GM23338 (cell line): ENCODE measurements at regions not wholly inside any gene's neighbourhood (a gene's known extent, or its start where the extent isn't known, plus 50 kb on each side); places are given as distances from the start of the nearest gene placed in this dataset.
A peak's percentile ranks its signal among the peaks of the same experiment; 100 is the strongest.

ENCODE experiments used
- ATAC-seq: fragments of 200-7000 bp; cut with Tn5 transposase; 3 replicates; pipeline ENCODE4 v1.9.1; 2020
- DNase-seq: peaks from one replicate; pipeline ENCODE4 v3.0.0-alpha.2; 2015; ENCODE audit warnings: low spot score
- H2AFZ ChIP-seq: fragments of 200-600 bp; sonication (generic); 2 replicates; pipeline ENCODE4 v1.8.0; 2016; ENCODE audit warnings: antibody characterized with exemption, mild to moderate bottlenecking, moderate library complexity
- H3F3A ChIP-seq: fragments of 200-600 bp; sonication (generic); replicated peaks from 2 replicates; pipeline ENCODE4 v1.8.0; 2017; ENCODE audit warnings: antibody characterized with exemption, mixed run types, low read depth
- H3K27ac ChIP-seq: fragments of 200-600 bp; sonication (generic); 2 replicates; pipeline ENCODE4 v1.6.1; 2016; ENCODE audit warnings: low read depth
- H3K27me3 ChIP-seq: fragments of 200-600 bp; sonication (generic); 2 replicates; pipeline ENCODE4 v1.8.0; 2016; ENCODE audit warnings: mild to moderate bottlenecking, mixed run types, moderate library complexity; ENCODE audit not compliant: insufficient read depth
- H3K36me3 ChIP-seq: fragments of 200-600 bp; sonication (generic); 2 replicates; pipeline ENCODE4 v1.8.0; 2016; ENCODE audit warnings: mild to moderate bottlenecking; ENCODE audit not compliant: insufficient read depth
- H3K4me1 ChIP-seq: fragments of 200-600 bp; sonication (generic); 2 replicates; pipeline ENCODE4 v1.8.0; 2016; ENCODE audit warnings: mild to moderate bottlenecking, moderate library complexity; ENCODE audit not compliant: insufficient read depth
- H3K4me2 ChIP-seq: fragments of 200-600 bp; sonication (generic); 2 replicates; pipeline ENCODE4 v1.7.1; 2017; ENCODE audit warnings: mixed run types
- H3K4me3 ChIP-seq: fragments of 200-600 bp; sonication (generic); 2 replicates; pipeline ENCODE4 v1.6.1; 2016; ENCODE audit warnings: mixed run types
- H3K79me2 ChIP-seq: fragments of 200-600 bp; sonication (generic); replicated peaks from 2 replicates; pipeline ENCODE4 v1.8.0; 2017; ENCODE audit warnings: mild to moderate bottlenecking; ENCODE audit not compliant: insufficient read depth
- H3K9me2 ChIP-seq: fragments of 200-600 bp; sonication (generic); 2 replicates; pipeline ENCODE4 v1.8.0; 2017; ENCODE audit not compliant: insufficient read depth
- H4K20me1 ChIP-seq: fragments of 200-600 bp; sonication (generic); replicated peaks from 2 replicates; pipeline ENCODE4 v1.8.0; 2017; ENCODE audit warnings: mild to moderate bottlenecking; ENCODE audit not compliant: insufficient read depth
- H3K27ac Mint-ChIP-seq: 2 replicates; pipeline ENCODE4 v1.8.0; 2020; ENCODE audit warnings: inconsistent platforms, mild to moderate bottlenecking, moderate library complexity, mixed read lengths
- H3K27me3 Mint-ChIP-seq: 3 replicates; pipeline ENCODE4 v1.8.0; 2022; ENCODE audit warnings: low read depth, mild to moderate bottlenecking, moderate library complexity, mixed read lengths, inconsistent platforms; ENCODE audit not compliant: insufficient read depth, poor library complexity
- H3K36me3 Mint-ChIP-seq: 3 replicates; pipeline ENCODE4 v1.8.0; 2021; ENCODE audit warnings: low read depth, mild to moderate bottlenecking, inconsistent platforms, moderate library complexity, mixed read lengths
- H3K4me1 Mint-ChIP-seq: 3 replicates; pipeline ENCODE4 v1.8.0; 2020; ENCODE audit warnings: mild to moderate bottlenecking, inconsistent platforms, mixed read lengths
- H3K4me3 Mint-ChIP-seq: 3 replicates; pipeline ENCODE4 v1.8.0; 2021; ENCODE audit warnings: moderate library complexity, mild to moderate bottlenecking, inconsistent platforms, mixed read lengths
- H3K9me3 Mint-ChIP-seq: 3 replicates; pipeline ENCODE4 v1.8.0; 2020; ENCODE audit warnings: moderate library complexity, mild to moderate bottlenecking, inconsistent platforms, mixed read lengths
- CREB1 ChIP-seq: fragments of 250-450 bp; sonication (Bioruptor Pico); IDR thresholded peaks from 2 replicates; pipeline ENCODE4 v1.5.0; 2020; ENCODE audit warnings: low read depth, mild to moderate bottlenecking, moderate library complexity
- EZH2 ChIP-seq: fragments of 200-600 bp; sonication (generic); IDR thresholded peaks from one replicate; pipeline ENCODE4 v1.8.0; 2017; ENCODE audit warnings: antibody characterized with exemption, mild to moderate bottlenecking, low read depth; ENCODE audit not compliant: unreplicated experiment
- EZH2phosphoT487 ChIP-seq: fragments of 200-600 bp; sonication (generic); IDR thresholded peaks from one replicate; pipeline ENCODE4 v1.8.1; 2018; ENCODE audit warnings: antibody characterized with exemption; ENCODE audit not compliant: unreplicated experiment
- JUNB ChIP-seq: IDR thresholded peaks from one replicate; pipeline ENCODE4 v1.6.1; 2016; ENCODE audit warnings: antibody characterized with exemption; ENCODE audit not compliant: unreplicated experiment
- POLR2AphosphoS5 ChIP-seq: IDR thresholded peaks from 2 replicates; pipeline ENCODE4 v1.6.1; 2016; ENCODE audit warnings: antibody characterized with exemption, low read depth
- TF ChIP-seq, protein P1 (sequence below), 2 experiments: fragments of 200-600 bp in 1 of 2; sonication (generic) in 1 of 2; conservative IDR thresholded peaks; 2 replicates each; pipeline versions ENCODE4 v1.5.1 to v1.6.1; 2016 to 2017; ENCODE audit warnings: antibody characterized with exemption in 2 of 2, low read depth in 2 of 2, mild to moderate bottlenecking in 2 of 2, moderate library complexity in 1 of 2
- TF ChIP-seq, protein P2 (sequence below): fragments of 250-450 bp; sonication (Bioruptor Pico); IDR thresholded peaks from 2 replicates; pipeline ENCODE4 v1.5.0; 2020; ENCODE audit warnings: mild to moderate bottlenecking, moderate library complexity
- TF ChIP-seq, protein P3 (sequence below): IDR thresholded peaks from one replicate; pipeline ENCODE4 v1.6.1; 2018; ENCODE audit warnings: antibody characterized with exemption; ENCODE audit not compliant: unreplicated experiment

DNA sequence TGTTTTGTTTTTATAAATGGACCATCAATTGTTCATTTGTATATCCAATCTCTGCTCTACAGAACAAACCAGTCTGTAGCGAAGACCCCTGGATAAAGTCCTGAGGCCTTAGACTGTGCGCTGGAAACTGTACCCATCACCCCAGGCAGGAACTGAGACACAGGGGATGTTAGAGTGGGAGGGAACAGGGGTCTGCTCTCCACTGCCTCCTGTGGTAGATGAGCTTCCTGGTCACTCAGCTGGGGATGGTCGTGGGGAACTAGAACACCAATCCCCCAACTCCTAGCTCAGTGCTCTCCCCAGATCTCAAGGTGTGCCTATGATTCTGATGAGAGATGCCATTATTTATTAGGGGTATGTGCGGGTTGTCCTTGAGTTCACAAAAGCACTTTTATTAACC lies 340.2 kb upstream of the IGF1R start:
- no peaks in the 10 kb centered on the region for H3K36me3 ChIP-seq
- H4K20me1 ChIP-seq, result no peaks in the 10 kb centered on the region
- no peak overlapping the region for H3K4me3 ChIP-seq
- peak; percentile 21 for DNase-seq
- no peaks in the 10 kb centered on the region for H3K4me1 Mint-ChIP-seq
- no peaks in the 10 kb centered on the region for H3K79me2 ChIP-seq
- ATAC-seq, result peak; percentile 25; the same call in 1 of the 3 replicates
- H3K27ac ChIP-seq, result no peak overlapping the region
- H3K4me2 ChIP-seq, result no peak overlapping the region
- H3F3A ChIP-seq, result no peaks in the 10 kb centered on the region
- no peaks in the 10 kb centered on the region for H3K4me1 ChIP-seq
- no peak overlapping the region for H3K27ac Mint-ChIP-seq
- H3K9me3 Mint-ChIP-seq, result no peaks in the 10 kb centered on the region; the same call in 2 of the 3 replicates
- no peaks in the 10 kb centered on the region for H3K9me2 ChIP-seq
- H2AFZ ChIP-seq, result no peak overlapping the region
- no peak overlapping the region for H3K4me3 Mint-ChIP-seq
- no peaks in the 10 kb centered on the region for H3K36me3 Mint-ChIP-seq
- peaks cover 9% of the 10 kb centered on the region for H3K27me3 Mint-ChIP-seq
- no peaks in the 10 kb centered on the region for H3K27me3 ChIP-seq
- TF ChIP-seq EZH2 (no peak), CREB1 (CRISPR knock-in tag) (no peak)
- TF ChIP-seq, protein P1, sequence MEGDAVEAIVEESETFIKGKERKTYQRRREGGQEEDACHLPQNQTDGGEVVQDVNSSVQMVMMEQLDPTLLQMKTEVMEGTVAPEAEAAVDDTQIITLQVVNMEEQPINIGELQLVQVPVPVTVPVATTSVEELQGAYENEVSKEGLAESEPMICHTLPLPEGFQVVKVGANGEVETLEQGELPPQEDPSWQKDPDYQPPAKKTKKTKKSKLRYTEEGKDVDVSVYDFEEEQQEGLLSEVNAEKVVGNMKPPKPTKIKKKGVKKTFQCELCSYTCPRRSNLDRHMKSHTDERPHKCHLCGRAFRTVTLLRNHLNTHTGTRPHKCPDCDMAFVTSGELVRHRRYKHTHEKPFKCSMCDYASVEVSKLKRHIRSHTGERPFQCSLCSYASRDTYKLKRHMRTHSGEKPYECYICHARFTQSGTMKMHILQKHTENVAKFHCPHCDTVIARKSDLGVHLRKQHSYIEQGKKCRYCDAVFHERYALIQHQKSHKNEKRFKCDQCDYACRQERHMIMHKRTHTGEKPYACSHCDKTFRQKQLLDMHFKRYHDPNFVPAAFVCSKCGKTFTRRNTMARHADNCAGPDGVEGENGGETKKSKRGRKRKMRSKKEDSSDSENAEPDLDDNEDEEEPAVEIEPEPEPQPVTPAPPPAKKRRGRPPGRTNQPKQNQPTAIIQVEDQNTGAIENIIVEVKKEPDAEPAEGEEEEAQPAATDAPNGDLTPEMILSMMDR (conservative IDR thresholded peaks at IDR 0.05; ENCODE audit: low read depth in 2 of 2), result peak; percentile 26 to 46; a peak in 2 of 4 replicates

DNA sequence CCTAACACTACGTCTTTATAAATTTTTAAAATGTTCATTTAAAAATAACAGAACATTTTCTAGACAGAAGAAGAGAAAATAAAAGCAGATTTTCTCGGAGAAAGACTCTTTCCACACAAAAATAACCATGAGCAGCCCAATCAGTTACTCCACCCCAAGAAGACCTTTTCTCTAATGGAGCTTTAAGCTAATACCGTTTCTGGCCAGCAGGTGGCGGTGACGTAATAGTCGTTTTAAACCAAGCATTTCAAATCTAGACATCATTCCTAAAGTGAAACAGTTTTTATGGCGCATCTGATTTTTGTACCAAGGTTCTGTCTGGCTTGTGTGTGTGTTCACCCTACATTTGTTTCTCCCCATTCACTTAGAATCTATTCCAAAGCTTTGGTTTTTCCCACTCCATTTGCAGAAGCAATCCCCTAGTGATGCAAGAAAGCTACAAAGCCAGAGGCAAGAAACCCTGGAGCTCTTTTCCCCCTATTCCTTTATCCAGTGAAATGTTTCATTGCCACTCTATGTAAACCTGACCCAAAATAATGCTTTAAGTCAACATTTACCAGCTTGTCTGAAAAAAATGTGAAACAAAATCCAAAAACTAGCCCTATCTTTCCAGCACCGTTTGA lies 336.7 kb upstream of the IGF1R start:
- H3K9me3 Mint-ChIP-seq, result no peaks in the 10 kb centered on the region; the same call in 1 of the 3 replicates
- Histone ChIP-seq H3K27me3 (no peaks in the 10 kb centered on the region), H3K4me2 (no peak overlapping the region), H3K9me2 (no peaks in the 10 kb centered on the region), H3K36me3 (no peaks in the 10 kb centered on the region), H3K79me2 (no peaks in the 10 kb centered on the region), H3K27ac (no peak overlapping the region), H3K4me1 (no peaks in the 10 kb centered on the region), H3F3A (no peaks in the 10 kb centered on the region), H2AFZ (no peak overlapping the region), H3K4me3 (no peak overlapping the region), H4K20me1 (no peaks in the 10 kb centered on the region)
- peak; percentile 86 for DNase-seq
- no peaks in the 10 kb centered on the region for H3K36me3 Mint-ChIP-seq
- ATAC-seq, result peak; percentile 27; the same call in 1 of the 3 replicates
- H3K27me3 Mint-ChIP-seq, result peaks cover 9% of the 10 kb centered on the region
- no peak overlapping the region for H3K27ac Mint-ChIP-seq
- H3K4me1 Mint-ChIP-seq, result no peaks in the 10 kb centered on the region
- no peak overlapping the region for H3K4me3 Mint-ChIP-seq
- no peak for TF ChIP-seq EZH2phosphoT487
- TF ChIP-seq POLR2AphosphoS5, result no peak
- TF ChIP-seq JUNB, result no peak
- TF ChIP-seq CREB1 (CRISPR knock-in tag), result peak; percentile 81
- no peak for TF ChIP-seq EZH2
- TF ChIP-seq, protein P2, sequence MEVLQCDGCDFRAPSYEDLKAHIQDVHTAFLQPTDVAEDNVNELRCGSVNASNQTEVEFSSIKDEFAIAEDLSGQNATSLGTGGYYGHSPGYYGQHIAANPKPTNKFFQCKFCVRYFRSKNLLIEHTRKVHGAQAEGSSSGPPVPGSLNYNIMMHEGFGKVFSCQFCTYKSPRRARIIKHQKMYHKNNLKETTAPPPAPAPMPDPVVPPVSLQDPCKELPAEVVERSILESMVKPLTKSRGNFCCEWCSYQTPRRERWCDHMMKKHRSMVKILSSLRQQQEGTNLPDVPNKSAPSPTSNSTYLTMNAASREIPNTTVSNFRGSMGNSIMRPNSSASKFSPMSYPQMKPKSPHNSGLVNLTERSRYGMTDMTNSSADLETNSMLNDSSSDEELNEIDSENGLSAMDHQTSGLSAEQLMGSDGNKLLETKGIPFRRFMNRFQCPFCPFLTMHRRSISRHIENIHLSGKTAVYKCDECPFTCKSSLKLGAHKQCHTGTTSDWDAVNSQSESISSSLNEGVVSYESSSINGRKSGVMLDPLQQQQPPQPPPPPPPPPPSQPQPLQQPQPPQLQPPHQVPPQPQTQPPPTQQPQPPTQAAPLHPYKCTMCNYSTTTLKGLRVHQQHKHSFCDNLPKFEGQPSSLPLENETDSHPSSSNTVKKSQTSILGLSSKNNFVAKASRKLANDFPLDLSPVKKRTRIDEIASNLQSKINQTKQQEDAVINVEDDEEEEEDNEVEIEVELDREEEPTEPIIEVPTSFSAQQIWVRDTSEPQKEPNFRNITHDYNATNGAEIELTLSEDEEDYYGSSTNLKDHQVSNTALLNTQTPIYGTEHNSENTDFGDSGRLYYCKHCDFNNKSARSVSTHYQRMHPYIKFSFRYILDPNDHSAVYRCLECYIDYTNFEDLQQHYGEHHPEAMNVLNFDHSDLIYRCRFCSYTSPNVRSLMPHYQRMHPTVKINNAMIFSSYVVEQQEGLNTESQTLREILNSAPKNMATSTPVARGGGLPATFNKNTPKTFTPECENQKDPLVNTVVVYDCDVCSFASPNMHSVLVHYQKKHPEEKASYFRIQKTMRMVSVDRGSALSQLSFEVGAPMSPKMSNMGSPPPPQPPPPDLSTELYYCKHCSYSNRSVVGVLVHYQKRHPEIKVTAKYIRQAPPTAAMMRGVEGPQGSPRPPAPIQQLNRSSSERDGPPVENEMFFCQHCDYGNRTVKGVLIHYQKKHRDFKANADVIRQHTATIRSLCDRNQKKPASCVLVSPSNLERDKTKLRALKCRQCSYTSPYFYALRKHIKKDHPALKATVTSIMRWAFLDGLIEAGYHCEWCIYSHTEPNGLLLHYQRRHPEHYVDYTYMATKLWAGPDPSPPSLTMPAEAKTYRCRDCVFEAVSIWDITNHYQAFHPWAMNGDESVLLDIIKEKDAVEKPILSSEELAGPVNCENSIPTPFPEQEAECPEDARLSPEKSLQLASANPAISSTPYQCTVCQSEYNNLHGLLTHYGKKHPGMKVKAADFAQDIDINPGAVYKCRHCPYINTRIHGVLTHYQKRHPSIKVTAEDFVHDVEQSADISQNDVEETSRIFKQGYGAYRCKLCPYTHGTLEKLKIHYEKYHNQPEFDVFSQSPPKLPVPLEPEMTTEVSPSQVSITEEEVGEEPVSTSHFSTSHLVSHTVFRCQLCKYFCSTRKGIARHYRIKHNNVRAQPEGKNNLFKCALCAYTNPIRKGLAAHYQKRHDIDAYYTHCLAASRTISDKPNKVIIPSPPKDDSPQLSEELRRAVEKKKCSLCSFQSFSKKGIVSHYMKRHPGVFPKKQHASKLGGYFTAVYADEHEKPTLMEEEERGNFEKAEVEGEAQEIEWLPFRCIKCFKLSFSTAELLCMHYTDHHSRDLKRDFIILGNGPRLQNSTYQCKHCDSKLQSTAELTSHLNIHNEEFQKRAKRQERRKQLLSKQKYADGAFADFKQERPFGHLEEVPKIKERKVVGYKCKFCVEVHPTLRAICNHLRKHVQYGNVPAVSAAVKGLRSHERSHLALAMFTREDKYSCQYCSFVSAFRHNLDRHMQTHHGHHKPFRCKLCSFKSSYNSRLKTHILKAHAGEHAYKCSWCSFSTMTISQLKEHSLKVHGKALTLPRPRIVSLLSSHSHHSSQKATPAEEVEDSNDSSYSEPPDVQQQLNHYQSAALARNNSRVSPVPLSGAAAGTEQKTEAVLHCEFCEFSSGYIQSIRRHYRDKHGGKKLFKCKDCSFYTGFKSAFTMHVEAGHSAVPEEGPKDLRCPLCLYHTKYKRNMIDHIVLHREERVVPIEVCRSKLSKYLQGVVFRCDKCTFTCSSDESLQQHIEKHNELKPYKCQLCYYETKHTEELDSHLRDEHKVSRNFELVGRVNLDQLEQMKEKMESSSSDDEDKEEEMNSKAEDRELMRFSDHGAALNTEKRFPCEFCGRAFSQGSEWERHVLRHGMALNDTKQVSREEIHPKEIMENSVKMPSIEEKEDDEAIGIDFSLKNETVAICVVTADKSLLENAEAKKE (CRISPR knock-in tag), result no peak
- TF ChIP-seq, protein P3, sequence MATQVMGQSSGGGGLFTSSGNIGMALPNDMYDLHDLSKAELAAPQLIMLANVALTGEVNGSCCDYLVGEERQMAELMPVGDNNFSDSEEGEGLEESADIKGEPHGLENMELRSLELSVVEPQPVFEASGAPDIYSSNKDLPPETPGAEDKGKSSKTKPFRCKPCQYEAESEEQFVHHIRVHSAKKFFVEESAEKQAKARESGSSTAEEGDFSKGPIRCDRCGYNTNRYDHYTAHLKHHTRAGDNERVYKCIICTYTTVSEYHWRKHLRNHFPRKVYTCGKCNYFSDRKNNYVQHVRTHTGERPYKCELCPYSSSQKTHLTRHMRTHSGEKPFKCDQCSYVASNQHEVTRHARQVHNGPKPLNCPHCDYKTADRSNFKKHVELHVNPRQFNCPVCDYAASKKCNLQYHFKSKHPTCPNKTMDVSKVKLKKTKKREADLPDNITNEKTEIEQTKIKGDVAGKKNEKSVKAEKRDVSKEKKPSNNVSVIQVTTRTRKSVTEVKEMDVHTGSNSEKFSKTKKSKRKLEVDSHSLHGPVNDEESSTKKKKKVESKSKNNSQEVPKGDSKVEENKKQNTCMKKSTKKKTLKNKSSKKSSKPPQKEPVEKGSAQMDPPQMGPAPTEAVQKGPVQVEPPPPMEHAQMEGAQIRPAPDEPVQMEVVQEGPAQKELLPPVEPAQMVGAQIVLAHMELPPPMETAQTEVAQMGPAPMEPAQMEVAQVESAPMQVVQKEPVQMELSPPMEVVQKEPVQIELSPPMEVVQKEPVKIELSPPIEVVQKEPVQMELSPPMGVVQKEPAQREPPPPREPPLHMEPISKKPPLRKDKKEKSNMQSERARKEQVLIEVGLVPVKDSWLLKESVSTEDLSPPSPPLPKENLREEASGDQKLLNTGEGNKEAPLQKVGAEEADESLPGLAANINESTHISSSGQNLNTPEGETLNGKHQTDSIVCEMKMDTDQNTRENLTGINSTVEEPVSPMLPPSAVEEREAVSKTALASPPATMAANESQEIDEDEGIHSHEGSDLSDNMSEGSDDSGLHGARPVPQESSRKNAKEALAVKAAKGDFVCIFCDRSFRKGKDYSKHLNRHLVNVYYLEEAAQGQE, result no peak
